ENCODE measurements at regions not wholly inside any gene's neighbourhood (a gene's known extent, or its start where the extent isn't known, plus 50 kb on each side); places are given as distances from the start of the nearest gene placed in this dataset.
"Not testable (repeated sequence)": the region's sequence is repeated elsewhere in the genome, so short reads cannot be mapped to it uniquely, and the experiment has no call there.

- no peak for DNase-seq (ENCODE audit: low spot score)
Observed at GRCh38 chr1:182159443-182159842, 97.9 kb upstream of the ZNF648 start.

- DNase-seq (ENCODE audit: low spot score), result no peak
Observed at GRCh38 chr1:182157187-182157586, 95.7 kb upstream of the ZNF648 start.

GRCh38 chr1:182154425-182154824, 92.9 kb upstream of the ZNF648 start:
- DNase-seq (ENCODE audit: low spot score), result not testable (repeated sequence)

- DNase-seq (ENCODE audit: low spot score), result peak; percentile 51
Observed at GRCh38 chr1:182149411-182149965, 88.0 kb upstream of the ZNF648 start.

GRCh38 chr1:182147951-182148350, 86.4 kb upstream of the ZNF648 start:
- no peak for DNase-seq (ENCODE audit: low spot score)

GRCh38 chr1:182147136-182147820, 85.8 kb upstream of the ZNF648 start:
- DNase-seq (ENCODE audit: low spot score), result no peak

- no peak for DNase-seq (ENCODE audit: low spot score)
Observed at GRCh38 chr1:182146286-182146685, 84.8 kb upstream of the ZNF648 start.

- no peak for DNase-seq (ENCODE audit: low spot score)
Observed at GRCh38 chr1:182145441-182145840, 83.9 kb upstream of the ZNF648 start.

GRCh38 chr1:182144646-182145030, 83.1 kb upstream of the ZNF648 start:
- DNase-seq (ENCODE audit: low spot score), result no peak

- DNase-seq (ENCODE audit: low spot score), result peak; percentile 75
Observed at GRCh38 chr1:182143825-182144645, 82.5 kb upstream of the ZNF648 start.

GRCh38 chr1:182143154-182143657, 81.7 kb upstream of the ZNF648 start:
- DNase-seq (ENCODE audit: low spot score), result peak; percentile 89

GRCh38 chr1:182142621-182143020, 81.1 kb upstream of the ZNF648 start:
- no peak for DNase-seq (ENCODE audit: low spot score)

GRCh38 chr1:182141040-182141439, 79.5 kb upstream of the ZNF648 start:
- DNase-seq (ENCODE audit: low spot score), result no peak

- no peak for DNase-seq (ENCODE audit: low spot score)
Observed at GRCh38 chr1:182139496-182139895, 78.0 kb upstream of the ZNF648 start.

GRCh38 chr1:182137546-182137945, 76.0 kb upstream of the ZNF648 start:
- no peak for DNase-seq (ENCODE audit: low spot score)

- DNase-seq (ENCODE audit: low spot score), result no peak
Observed at GRCh38 chr1:182135946-182136345, 74.4 kb upstream of the ZNF648 start.

GRCh38 chr1:182134257-182134656, 72.7 kb upstream of the ZNF648 start:
- no peak for DNase-seq (ENCODE audit: low spot score)

GRCh38 chr1:182133181-182133580, 71.7 kb upstream of the ZNF648 start:
- no peak for DNase-seq (ENCODE audit: low spot score)

GRCh38 chr1:182129398-182129797, 67.9 kb upstream of the ZNF648 start:
- DNase-seq (ENCODE audit: low spot score), result no peak

GRCh38 chr1:182128502-182128901, 67.0 kb upstream of the ZNF648 start:
- no peak for DNase-seq (ENCODE audit: low spot score)

GRCh38 chr1:182127656-182128055, 66.1 kb upstream of the ZNF648 start:
- DNase-seq (ENCODE audit: low spot score), result no peak

- DNase-seq (ENCODE audit: low spot score), result no peak
Observed at GRCh38 chr1:182126272-182126800, 64.8 kb upstream of the ZNF648 start.

- DNase-seq (ENCODE audit: low spot score), result no peak
Observed at GRCh38 chr1:182122913-182123260, 61.4 kb upstream of the ZNF648 start.
